ENCODE measurements at regions not wholly inside any gene's neighbourhood (a gene's known extent, or its start where the extent isn't known, plus 50 kb on each side); places are given as distances from the start of the nearest gene placed in this dataset.

DNA sequence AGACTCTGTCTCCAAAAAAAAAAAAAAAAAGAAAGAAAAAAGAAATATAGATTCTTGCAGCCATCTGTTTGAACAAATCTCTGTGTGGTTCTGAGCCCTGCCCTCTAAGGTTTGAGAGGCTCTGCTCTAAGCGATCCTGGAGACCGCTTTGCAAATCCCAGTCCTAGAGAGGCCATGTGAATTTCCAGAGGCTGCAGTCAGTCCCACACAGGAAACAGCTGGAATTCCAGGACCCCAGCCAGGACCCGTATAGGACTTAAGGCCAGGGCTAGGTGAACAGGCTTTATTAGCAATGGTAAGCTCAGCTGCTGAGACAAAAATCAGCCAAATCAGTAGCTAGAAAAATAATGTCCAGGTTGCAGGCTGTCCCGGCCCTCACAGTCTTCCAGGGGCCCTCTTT, 154.8 kb downstream of the RPS24 start:
- DNase-seq = no peak

DNA sequence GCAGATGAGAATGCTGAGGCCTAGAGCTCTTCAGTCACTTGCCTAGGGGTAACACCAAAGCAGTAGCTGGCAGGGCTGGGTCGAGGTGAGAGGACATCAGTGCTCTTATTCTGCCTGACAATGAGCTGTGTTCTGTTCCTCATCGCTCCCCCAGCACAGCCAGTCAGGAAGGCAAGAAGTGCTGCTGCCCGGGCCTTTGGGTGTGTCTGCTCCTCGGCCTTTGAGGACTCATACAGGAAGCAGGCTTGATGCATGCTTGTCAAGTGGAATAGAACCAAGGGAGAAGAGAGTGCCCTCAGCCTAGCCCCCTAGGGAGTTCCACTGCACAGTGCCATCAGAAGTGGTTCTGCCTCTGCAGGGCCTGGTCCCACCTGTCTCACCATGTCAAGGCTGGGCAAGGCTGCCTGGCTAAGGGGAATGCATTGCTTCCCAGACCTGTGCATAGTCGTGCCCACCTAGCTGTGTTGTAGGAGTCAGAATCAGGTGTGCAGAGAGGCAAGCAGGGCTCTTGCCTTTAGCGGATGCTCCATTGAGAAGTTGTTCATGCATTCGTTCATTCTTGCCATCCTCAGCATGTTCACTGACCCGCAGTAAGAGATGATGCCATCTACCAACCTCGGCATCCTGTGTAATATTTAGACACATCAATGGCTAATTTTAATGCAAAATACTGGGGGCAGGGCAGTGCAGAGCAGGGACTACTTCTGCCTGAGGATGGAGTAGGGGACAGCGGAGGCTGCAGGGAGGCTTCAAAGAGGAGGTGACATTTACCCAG, 156.6 kb downstream of the RPS24 start:
- DNase-seq = no peak

DNA sequence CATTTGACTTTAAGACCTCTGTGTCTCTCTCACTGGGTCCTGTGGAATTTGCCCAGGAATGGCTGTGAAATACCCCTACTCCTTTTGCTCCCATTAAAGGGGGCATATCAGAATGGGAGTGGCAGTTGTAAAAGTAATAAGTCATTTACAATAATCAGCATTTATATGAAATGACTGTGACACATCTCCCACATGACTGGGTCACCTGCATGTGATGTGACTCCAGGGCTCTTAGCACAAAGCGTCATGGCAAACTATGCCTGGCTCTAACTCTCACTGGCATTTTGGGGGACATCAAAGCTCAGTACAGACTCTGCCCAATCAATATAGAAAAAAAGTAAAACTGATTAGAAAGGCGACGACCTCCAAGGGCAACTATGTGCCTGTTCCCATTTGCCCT, 157.6 kb downstream of the RPS24 start:
- DNase-seq = no peak

DNA sequence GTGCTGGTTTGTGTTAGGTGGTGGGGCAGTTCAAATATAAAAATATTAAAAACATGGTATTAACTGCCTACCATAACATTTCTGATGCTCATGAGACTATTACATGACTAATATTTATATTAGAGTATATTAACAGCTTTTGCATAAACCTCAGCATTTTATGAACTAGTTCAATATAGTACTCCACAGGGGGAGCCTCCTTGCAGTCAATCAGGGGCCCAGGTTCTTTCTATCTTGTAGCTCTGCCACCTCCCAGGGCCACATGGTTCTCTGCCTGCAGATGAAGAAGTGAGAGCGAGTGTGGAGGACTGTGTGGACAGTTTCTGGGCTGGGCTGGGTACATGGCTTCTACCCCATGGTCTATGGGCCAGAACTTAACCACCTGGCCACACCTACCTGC, 159.5 kb downstream of the RPS24 start:
- no peak for DNase-seq

DNA sequence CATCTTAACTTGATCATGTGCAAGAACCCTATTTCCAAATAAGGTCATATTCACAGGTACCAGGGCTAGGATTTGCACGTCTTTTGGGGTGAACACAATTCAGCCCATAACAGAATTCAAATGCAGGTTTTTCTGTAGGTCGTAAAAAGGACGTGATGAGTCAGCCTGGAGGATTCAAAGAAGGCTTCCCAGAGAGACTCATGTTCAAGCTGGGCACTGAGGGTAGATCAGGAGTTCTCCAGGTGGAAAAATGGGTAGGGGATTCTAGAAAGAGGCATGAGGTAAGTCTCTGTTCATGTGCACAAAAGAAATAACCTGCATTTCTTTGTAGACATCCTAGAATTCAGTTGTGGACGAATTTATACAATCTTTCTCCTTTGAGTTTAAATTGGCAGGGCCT, 160.4 kb downstream of the RPS24 start:
- no peak for DNase-seq

DNA sequence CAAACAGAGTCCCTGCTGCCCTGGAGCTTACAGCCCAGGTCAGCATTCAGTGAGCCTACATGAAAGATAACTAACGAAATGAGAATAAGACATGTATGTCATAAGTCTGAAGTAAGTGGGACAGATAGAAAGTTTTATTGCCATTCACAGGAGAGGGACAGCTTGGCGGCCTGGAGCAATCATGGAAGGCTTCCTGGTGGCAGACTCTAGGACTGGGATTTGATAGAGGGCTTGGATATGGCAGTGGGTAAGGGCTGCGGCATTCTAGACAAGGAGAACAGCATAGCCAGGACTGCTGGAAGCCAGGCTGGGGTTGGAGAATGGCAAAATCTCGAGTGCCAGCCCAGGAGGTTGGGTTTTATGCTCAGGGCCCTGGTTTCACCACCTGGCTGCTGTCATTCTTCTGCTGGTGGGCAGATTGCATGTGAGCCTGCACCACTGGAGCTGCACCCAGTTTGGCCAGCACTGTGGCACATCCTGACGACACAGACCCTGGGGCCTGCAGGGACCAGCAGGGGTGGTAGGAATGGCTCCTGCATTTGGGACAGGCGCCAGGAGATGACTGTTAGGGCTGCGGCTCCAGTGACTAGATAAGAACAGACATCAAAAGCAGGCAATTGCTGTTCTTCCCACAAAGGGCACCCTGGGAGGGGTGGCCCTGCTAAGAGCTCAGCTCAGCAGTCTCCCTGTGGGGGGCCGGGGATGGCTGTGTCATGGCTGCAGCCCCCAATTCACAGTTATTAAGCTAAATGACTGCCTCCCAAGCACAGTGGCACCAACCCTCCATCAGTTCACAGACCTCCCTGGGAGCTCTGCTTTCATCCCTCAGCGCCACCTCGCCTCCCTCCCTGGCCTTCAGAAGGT, 161.1 kb downstream of the RPS24 start:
- no peak for DNase-seq

DNA sequence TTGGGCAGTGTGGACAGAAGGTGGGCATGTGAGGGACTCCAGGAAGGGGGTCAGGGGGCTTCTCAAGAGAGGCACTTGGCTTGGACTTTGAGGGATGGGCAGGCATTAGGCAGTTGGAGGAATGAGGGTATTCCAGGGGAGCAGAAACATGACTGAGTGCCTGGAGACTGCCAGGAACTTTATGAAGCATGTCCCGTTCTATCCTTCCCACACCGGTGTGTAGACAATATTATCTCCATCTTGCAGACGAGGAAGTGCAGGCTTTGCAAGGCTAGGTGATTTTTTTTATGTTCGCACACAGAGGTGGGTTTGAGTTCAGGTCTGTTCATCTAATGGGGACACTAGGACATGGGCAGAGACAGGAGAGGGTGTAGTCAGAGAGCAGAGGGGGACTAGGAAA, 162.7 kb downstream of the RPS24 start:
- DNase-seq = no peak

DNA sequence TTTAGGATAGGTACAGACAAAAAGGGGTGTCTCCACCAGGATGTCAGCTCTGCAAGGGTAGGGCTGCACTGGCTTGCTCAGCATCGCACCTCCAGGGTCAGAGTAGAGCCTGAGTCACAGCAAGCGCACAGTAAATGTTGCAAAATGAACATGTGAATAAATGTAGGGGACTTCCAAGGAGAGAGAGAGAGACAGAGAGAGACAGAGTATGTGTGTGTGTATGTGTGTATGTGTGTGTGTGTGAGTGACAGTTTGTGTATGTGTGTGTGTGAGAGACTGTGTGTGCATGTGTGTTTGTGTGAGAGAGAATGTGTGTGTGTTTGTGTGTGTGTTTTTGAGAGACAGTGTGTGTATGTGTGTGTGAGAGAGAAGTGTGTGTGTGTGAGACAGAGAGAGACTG, 163.3 kb downstream of the RPS24 start:
- no peak for DNase-seq

DNA sequence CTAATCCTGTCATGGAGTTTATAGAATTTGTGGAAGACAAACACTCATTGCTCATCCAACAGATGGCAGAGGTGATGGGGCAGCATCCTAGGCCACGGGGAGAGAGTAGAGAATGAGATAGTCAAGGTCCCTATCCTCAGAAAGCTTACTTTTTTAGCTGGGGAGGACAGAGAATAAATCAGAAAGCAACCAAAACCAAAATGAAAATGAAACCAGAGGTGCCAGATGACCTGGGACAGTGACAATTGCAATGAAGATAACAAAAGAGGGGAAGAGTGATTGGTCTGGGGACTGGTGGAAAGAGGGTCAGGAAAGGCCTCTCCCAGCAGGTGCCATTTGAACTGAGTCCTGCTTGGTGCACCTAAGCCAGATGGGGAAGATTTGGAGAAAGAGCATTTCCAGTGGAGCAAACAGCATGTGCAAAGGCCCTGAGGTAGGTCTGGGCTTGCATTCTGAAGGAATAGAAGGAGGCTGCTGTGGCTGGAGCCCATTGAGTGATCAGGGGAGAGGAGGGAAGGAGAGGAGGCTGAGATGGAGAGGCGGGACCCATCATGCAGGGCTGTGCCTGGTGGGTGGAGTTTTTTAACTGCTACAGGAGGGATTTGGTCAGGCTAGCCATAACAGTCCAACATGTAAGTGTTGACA, 164.1 kb downstream of the RPS24 start:
- DNase-seq = no peak

DNA sequence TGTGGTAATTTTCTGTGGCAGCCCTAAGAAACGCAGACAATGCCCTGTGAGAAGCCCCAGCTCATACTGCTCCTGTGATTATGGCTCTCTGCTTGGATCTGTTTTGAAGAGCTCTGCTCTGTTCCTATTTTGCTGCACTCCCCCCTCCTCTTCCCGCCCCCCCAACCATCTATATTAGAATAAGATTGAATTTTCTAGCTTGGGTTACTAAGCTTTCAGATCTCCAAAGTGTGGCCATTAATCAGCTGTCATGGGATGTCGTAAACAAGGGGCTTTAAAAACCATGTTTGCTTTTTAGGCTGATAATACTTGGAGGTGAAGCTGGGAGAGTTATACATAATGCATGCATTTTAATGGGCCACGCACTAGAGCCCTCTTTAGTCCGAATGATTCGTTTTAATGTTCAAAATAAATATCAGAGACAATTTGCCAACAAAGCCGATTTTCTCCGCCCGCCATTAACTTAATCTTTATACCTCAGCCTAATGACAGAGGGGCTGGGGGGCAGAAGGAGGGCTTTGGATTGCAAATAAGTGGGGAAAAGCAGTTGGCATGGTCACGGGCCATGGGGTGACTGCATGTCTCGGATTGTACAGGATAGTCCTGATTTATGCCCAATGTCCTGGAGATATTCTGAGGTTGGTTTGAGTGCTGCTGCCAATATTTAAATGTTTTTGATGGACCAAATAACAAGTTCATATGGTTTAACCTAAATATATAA, 165.5 kb downstream of the RPS24 start:
- no peak for DNase-seq

DNA sequence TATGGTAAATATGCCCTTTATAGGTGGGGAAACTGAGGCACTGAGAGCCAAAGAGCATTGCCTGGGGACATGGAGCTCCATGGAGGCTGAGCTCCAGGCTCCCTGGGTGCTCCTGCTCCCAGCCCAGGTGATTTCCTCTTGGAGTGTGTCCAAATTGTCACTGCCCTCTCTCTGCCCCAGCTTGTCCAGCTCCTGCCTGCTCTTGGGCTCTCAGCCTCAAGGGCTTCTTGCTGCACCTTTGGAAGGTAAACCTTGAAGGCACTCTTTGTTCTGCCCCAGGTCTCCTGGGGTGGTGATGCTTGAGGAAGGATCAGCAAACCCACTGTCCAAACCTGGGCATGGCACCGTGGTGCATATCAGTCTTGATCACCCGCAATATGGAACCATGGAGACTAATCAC, 166.1 kb downstream of the RPS24 start:
- DNase-seq = no peak

DNA sequence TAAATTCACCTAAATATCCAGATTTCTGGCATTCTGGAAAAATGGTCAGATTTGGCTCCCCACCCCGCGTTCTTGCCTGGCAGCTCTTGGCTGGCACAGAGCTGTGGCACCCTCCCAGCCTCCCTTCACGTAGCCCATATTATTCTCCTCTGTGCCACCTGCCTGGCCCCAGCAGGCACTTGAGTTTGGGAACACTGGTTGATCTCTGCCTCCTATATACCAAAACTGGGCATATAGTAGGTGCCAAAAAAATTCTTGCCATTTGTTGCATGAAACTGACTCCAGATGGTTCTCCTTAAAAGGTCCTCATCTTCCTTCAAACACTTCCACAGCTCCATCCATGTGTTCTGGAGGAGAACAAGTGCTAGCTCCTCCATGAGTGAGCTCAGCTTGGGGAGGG, 167.0 kb downstream of the RPS24 start:
- no peak for DNase-seq

DNA sequence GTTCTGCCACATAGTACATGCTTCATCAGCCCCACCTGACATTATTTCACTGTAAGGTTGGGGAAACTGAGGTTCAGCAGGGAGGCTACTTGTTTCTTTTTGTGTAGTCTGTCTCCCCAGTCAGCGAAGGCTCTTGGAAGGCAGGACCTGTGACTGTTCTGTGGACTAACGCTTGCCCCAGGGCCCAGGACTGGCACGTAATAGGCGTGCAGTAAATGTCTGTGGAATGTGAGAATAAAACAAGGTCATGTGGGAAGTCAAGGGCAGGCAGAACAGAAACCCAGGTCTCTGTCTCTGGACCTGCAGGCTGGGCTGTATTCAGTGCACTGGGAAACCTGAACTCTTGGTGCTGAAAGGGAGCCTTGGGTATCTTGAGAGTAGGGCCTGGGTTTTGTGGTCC, 168.7 kb downstream of the RPS24 start:
- no peak for DNase-seq

DNA sequence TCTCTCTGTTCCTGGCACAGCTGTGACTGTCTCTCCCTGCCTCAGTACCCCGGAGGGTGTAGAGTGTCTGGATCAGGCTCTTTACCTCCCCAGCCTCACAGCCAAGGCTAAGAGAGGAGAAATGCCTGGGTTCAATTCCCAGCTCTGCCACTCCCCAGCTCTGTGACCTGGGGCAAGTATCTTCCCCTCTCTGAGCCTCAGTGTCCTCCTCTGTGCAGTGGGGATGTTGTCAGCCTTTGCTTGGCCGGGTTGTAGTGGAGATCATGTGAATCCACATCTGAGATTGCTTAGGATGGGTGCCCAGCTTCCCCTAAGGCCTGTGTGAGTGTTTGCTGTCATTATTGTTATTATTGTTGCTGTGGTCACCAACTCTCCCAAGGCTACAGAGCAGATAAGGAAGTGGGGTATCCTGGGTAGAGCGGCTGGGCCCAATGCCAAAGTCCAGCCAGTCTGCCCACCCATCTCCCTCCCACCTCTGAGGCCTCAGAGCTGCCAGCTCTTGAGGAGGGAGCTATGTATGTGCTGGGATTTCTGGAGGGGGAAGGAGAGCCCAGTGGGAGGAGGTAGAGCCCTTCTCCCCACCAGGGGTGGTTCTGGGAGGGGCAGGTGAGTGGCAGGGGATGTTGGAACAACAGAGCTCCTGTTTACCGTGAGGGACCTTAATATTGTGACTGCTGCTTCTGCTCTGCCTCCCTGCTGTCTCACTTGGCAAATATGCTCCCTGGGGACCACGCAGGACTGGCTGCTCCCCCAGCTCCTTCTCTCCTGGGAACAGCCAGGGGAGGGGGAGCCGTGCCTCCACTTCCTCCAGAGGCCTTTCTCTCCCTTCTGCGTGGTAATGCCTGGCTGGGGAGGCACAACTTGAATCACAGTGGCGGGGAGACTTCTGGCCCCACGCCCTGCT, 170.5 kb downstream of the RPS24 start:
- no peak for DNase-seq

DNA sequence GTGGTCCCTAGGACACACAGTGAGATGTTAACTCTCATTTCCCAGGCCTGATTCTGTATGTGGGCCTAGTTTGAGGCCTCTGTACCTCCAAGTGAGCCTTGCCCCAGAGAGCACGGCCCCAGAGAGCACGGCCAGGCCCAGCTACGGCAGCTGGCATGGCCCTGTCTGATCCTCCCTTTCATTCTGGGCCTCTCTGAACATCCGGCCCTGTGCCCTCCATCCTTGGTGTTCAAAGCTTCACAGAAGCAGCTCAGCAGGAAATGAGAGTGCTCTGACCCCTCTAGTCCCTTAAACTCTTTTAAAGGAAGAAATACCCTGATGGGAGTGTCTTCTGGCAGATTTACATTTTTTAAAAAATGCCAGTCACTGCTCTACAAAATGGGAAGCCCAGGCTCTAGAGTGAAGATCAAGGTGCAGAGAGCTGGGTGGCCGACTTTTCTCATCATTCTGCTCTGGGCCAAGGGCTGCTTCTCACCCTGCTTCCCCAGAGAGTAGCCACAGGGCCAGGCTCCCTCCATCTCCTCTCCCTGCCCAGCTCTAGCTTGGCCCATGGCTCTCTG, 171.9 kb downstream of the RPS24 start:
- no peak for DNase-seq

DNA sequence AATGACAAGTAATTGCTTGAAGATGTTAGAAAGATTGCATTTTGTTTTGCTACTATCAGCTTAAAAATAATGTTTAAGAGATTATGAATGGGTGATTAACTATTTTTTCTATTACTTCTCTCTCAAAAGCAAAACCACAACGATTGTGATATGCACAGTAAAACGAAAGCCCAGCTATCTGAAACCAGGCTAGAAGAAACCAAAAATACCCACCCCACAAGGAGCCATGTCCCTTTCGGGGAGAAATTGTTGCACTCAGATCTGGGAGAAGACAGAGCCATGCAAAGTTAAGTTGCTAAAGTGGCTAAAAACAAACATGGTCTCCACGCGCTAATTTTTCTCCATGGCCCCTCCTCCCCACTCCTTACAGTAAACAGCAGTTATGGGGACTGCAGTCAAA, 173.6 kb downstream of the RPS24 start:
- DNase-seq = no peak

DNA sequence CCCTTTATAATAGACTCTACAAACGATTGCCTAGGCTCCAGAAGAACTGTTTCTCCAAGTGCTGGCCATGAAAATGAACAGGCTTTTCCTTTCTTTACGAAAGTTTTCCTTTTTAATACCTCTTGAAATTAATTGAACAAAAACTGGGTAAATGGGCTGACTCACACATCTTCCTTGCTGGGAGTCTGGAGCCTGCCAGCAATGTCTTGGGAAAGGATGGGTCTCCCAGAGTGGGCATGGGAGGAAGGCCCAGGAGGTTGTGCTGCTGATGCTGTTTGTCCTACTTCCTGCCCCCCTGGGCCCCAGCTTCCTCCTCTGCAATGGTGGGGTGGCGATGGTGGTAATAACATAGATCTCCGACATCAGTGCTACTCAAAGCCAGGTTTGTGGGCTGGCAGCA, 174.1 kb downstream of the RPS24 start:
- no peak for DNase-seq

DNA sequence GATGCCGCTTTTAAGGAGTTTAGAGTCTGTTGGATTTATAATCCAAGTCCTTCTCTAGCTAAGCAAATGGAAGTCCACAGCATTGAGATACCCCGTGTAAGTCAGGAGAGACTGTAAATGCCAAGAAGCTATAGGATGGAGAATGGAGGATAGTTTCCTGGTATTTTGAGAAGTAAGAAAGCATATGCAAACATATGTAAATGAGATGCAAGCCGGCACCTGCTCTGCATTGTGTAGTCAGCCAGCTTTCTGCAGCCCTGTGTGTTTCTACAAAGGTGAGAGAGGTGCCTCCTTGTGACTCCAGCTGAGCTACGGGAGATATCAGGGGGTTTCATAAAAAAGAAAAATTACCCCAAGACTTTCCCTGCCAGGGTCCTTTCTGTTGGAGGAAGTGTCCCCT, 176.3 kb downstream of the RPS24 start:
- DNase-seq = no peak

DNA sequence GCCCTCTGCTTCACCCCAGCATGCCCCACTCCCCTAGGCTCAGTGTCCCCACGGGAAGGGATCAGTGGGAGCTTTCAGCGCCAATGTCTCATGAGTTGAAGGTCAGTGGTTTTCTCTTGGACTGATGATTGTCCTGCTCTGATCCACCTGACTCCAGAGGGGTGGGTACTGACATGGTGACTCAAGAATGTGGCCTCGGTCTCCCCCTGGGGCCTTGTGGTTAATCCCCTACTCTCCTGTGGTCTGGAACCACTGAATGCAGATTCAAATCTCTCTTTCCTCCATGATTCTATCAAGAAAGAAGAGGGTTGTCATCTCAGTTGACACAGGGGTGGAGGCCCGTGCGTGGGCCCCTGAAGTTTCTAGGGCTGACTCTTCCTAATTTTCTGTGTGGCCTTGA, 176.9 kb downstream of the RPS24 start:
- no peak for DNase-seq

DNA sequence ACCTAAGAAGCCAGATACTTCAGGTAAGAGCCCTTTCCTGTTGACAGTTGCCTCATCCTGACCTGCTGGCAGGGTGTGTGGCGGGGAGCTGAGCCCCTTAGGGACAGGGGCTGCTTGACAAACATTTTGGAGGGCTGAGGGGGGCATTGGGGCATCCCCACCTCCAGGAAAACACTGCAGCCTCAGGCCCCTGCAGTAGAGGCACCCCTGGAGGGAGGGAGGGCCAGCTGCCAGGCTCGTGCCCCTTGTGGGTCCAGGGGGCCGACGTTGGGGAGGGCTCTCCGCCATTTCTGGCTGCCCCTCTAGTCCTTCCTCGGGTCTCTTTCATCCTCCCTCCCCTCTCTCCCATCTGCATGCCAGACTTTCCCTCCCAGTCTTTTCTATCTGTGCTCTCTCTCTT, 177.3 kb downstream of the RPS24 start:
- no peak for DNase-seq

DNA sequence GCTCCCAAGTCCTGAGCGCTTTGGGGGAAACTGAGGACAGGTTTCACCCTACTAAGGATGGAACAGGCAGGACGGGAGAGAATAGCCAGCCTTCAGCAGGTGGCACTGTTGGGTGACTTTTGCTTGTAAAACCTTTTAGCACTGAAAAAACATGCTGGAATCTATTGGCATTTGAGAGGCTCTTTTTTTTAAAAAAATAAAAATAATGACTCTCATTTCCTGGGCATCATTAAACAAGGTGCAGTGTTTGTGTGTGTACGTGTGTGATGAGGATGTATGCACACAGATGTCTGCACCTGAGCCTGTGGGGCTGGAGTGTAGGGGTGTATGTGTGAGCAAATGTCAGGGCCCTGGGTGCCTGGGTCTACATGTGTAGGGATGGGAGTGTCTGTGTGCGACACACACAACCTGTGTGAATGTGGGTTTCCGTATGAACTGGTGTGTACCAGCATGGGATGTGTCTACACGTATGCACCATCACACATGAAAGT, 177.9 kb downstream of the RPS24 start:
- no peak for DNase-seq
